Tibial artery (tissue), 4 donors: ENCODE measurements at regions not wholly inside any gene's neighbourhood (a gene's known extent, or its start where the extent isn't known, plus 50 kb on each side); places are given as distances from the start of the nearest gene placed in this dataset.

Experiments used
- DNase-seq, 2 donors: peaks; one replicate each; pipeline ENCODE4 v3.0.0-alpha.2; 2019
- H3K27ac ChIP-seq, 2 donors: fragments of 200-600 bp; sonication (generic) in 1 of 2; 1 replicate in 1 of 2; 2 replicates in 1 of 2; pipeline ENCODE4 v1.5.1; 2018 to 2019; ENCODE audit warnings: mild to moderate bottlenecking in 1 of 2
- H3K27me3 ChIP-seq, 2 donors: fragments of 200-600 bp; sonication (generic) in 1 of 2; one replicate each; pipeline versions ENCODE4 v1.5.1 to v1.6.0; 2016 to 2019
- H3K36me3 ChIP-seq, 3 donors: fragments of 200-600 bp; sonication (generic) in 2 of 3; one replicate each; pipeline ENCODE4 v1.5.1; 2016 to 2019; ENCODE audit warnings: mild to moderate bottlenecking in 2 of 3
- H3K4me1 ChIP-seq, 4 donors: fragments of 200-600 bp; sonication (generic) in 2 of 4; 1 replicate in 3 of 4; 2 replicates in 1 of 4; pipeline ENCODE4 v1.5.1; 2016 to 2019
- H3K4me3 ChIP-seq, 2 donors: fragments of 200-600 bp; sonication (generic) in 1 of 2; 1 replicate in 1 of 2; 2 replicates in 1 of 2; pipeline ENCODE4 v1.5.1; 2018 to 2019; ENCODE audit warnings: mild to moderate bottlenecking in 2 of 2
- H3K9me3 ChIP-seq, 3 donors: fragments of 200-600 bp; sonication (generic) in 1 of 3; one replicate each; pipeline ENCODE4 v1.5.1; 2016 to 2019
- CTCF ChIP-seq, 2 experiments: fragments of 200-600 bp in 1 of 2; fragments of 450-650 bp in 1 of 2; IDR thresholded peaks; one replicate each; pipeline ENCODE4 v1.5.1; 2017 to 2019; ENCODE audit warnings: antibody characterized with exemption in 2 of 2, mild to moderate bottlenecking in 1 of 2, moderate library complexity in 1 of 2
- intact Hi-C: fragments of 100-400 bp; cut with DNase I; formaldehyde crosslinking; loops from one replicate; pipeline ENCODE4 v1.15.0; 2023; ENCODE audit warnings: low total_unique reads

- peaks cover 0 to 2% (median 0%) of the 10 kb centered on the region in 3 donors for H3K9me3 ChIP-seq
- H3K4me3 ChIP-seq = no peak overlapping the region
- no peak for TF ChIP-seq CTCF (IDR thresholded peaks at IDR 0.05)
- H3K27me3 ChIP-seq = no peaks in the 10 kb centered on the region
- intact Hi-C loops = no loop called here
- peaks cover 0 to 11% (median 0%) of the 10 kb centered on the region in 4 donors for H3K4me1 ChIP-seq
- peaks cover 0 to 4% (median 0%) of the 10 kb centered on the region in 3 donors for H3K36me3 ChIP-seq
- no peak overlapping the region for H3K27ac ChIP-seq
- DNase-seq = no peak
Measured at GRCh38 chr3:157741607-157742006, 238.4 kb upstream of the VEPH1 start.

- H3K27ac ChIP-seq = no peak overlapping the region
- intact Hi-C loops = no loop called here
- no peak for DNase-seq
- no peaks in the 10 kb centered on the region for H3K36me3 ChIP-seq
- H3K4me3 ChIP-seq = no peak overlapping the region
- TF ChIP-seq CTCF (IDR thresholded peaks at IDR 0.05) = no peak
- H3K27me3 ChIP-seq = no peaks in the 10 kb centered on the region
- H3K9me3 ChIP-seq = peaks cover 0 to 16% (median 0%) of the 10 kb centered on the region in 3 donors
- peaks cover 0 to 11% (median 0%) of the 10 kb centered on the region in 4 donors for H3K4me1 ChIP-seq
Measured at GRCh38 chr3:157738441-157738840, 235.2 kb upstream of the VEPH1 start.

- DNase-seq = no peak
- no peaks in the 10 kb centered on the region for H3K36me3 ChIP-seq
Measured at GRCh38 chr3:157718800-157719199, 215.6 kb upstream of the VEPH1 start.

GRCh38 chr3:157713101-157713500 lies 209.9 kb upstream of the VEPH1 start:
- H3K36me3 ChIP-seq = no peaks in the 10 kb centered on the region
- no peak for TF ChIP-seq CTCF (IDR thresholded peaks at IDR 0.05)
- H3K9me3 ChIP-seq = peaks cover 0 to 9% (median 7%) of the 10 kb centered on the region in 3 donors
- H3K4me3 ChIP-seq = no peak overlapping the region
- DNase-seq = no peak
- intact Hi-C loops = no loop called here
- no peaks in the 10 kb centered on the region for H3K4me1 ChIP-seq
- H3K27ac ChIP-seq = no peak overlapping the region
- no peaks in the 10 kb centered on the region for H3K27me3 ChIP-seq

More at GRCh38 chr3:157718800-157719199, 215.6 kb upstream of the VEPH1 start:
- Histone ChIP-seq H3K27me3 (no peaks in the 10 kb centered on the region), H3K4me3 (no peak overlapping the region), H3K27ac (no peak overlapping the region), H3K4me1 (no peaks in the 10 kb centered on the region), H3K9me3 (peaks cover 0 to 9% (median 0%) of the 10 kb centered on the region in 3 donors)
- no peak for TF ChIP-seq CTCF (IDR thresholded peaks at IDR 0.05)
- intact Hi-C loops = no loop called here

GRCh38 chr3:157705258-157705657 lies 202.0 kb upstream of the VEPH1 start:
- Histone ChIP-seq H3K27ac (no peak overlapping the region), H3K36me3 (no peaks in the 10 kb centered on the region), H3K4me3 (no peak overlapping the region), H3K4me1 (peaks cover 0 to 21% (median 0%) of the 10 kb centered on the region in 4 donors), H3K9me3 (no peaks in the 10 kb centered on the region), H3K27me3 (no peaks in the 10 kb centered on the region)
- TF ChIP-seq CTCF (IDR thresholded peaks at IDR 0.05) = no peak
- intact Hi-C loops = no loop called here
- DNase-seq = no peak

- Histone ChIP-seq H3K27ac (no peak overlapping the region), H3K9me3 (no peaks in the 10 kb centered on the region), H3K4me3 (no peak overlapping the region), H3K27me3 (no peaks in the 10 kb centered on the region), H3K4me1 (peaks cover 0 to 15% (median 0%) of the 10 kb centered on the region in 4 donors), H3K36me3 (no peaks in the 10 kb centered on the region)
- no peak for TF ChIP-seq CTCF (IDR thresholded peaks at IDR 0.05)
- no peak for DNase-seq
- intact Hi-C loops = no loop called here
Measured at GRCh38 chr3:157700405-157700804, 197.2 kb upstream of the VEPH1 start.
